ENCODE measurements at regions not wholly inside any gene's neighbourhood (a gene's known extent, or its start where the extent isn't known, plus 50 kb on each side); places are given as distances from the start of the nearest gene placed in this dataset.

GRCh38 chr14:98022541-98023520 is 1225.6 kb downstream of the VRK1 start:
- H3K27ac ChIP-seq: no peak overlapping the region
- H4K20me1 ChIP-seq (ENCODE audit: insufficient read depth): no peaks in the 10 kb centered on the region
- H3K4me2 ChIP-seq (ENCODE audit: unreplicated experiment): no peak overlapping the region
- H3K9me2 ChIP-seq (ENCODE audit: insufficient read depth): no peaks in the 10 kb centered on the region
- no peaks in the 10 kb centered on the region for H3K27me3 ChIP-seq (replicated peaks; ENCODE audit: insufficient read depth)
- H3K4me3 ChIP-seq: no peak overlapping the region
- 30 to 34% methylated on average over 11 of the region's 11 CpGs for WGBS, 2 experiments (ENCODE audit: low coverage in 1 of 2, low lambda C conversion rate in 2 of 2, missing lambda C conversion rate in 2 of 2)
- no peak for DNase-seq
- TF ChIP-seq EZH2 (IDR thresholded peaks at IDR 0.05; ENCODE audit: insufficient read depth, poor library complexity, severe bottlenecking) (no peak), EZH2phosphoT487 (IDR thresholded peaks at IDR 0.05; ENCODE audit: insufficient read depth, low read depth) (no peak)
- no peaks in the 10 kb centered on the region for H3K9me3 ChIP-seq (ENCODE audit: low read depth)
- H3K79me2 ChIP-seq (ENCODE audit: insufficient read depth): no peaks in the 10 kb centered on the region
- H3F3A ChIP-seq (ENCODE audit: insufficient read depth): no peaks in the 10 kb centered on the region
- H3K36me3 ChIP-seq (ENCODE audit: low read depth): no peaks in the 10 kb centered on the region
- in situ Hi-C loops (cut with MboI): no loop called here
- no peaks in the 10 kb centered on the region for H3K4me1 ChIP-seq (ENCODE audit: insufficient read depth)
- no peak overlapping the region for H3K9ac ChIP-seq
- no peak overlapping the region for H2AFZ ChIP-seq

GRCh38 chr14:98028162-98028561 is 1231.0 kb downstream of the VRK1 start:
- Histone ChIP-seq H3K27me3 (replicated peaks; ENCODE audit: insufficient read depth) (no peaks in the 10 kb centered on the region), H3K27ac (no peak overlapping the region), H2AFZ (no peak overlapping the region), H3K4me2 (ENCODE audit: unreplicated experiment) (no peak overlapping the region), H3K4me3 (no peak overlapping the region), H3K4me1 (ENCODE audit: insufficient read depth) (no peaks in the 10 kb centered on the region), H3K9me2 (ENCODE audit: insufficient read depth) (no peaks in the 10 kb centered on the region), H3F3A (ENCODE audit: insufficient read depth) (no peaks in the 10 kb centered on the region), H4K20me1 (ENCODE audit: insufficient read depth) (no peaks in the 10 kb centered on the region), H3K9me3 (ENCODE audit: low read depth) (no peaks in the 10 kb centered on the region), H3K36me3 (ENCODE audit: low read depth) (no peaks in the 10 kb centered on the region), H3K9ac (no peak overlapping the region), H3K79me2 (ENCODE audit: insufficient read depth) (no peaks in the 10 kb centered on the region)
- TF ChIP-seq EZH2phosphoT487 (IDR thresholded peaks at IDR 0.05; ENCODE audit: insufficient read depth, low read depth): no peak
- no peak for TF ChIP-seq EZH2 (IDR thresholded peaks at IDR 0.05; ENCODE audit: insufficient read depth, poor library complexity, severe bottlenecking)
- in situ Hi-C loops (cut with MboI): no loop called here
- DNase-seq: no peak
- 43 to 56% methylated on average over 6 of the region's 6 CpGs for WGBS, 2 experiments (ENCODE audit: low coverage in 1 of 2, low lambda C conversion rate in 2 of 2, missing lambda C conversion rate in 2 of 2)

GRCh38 chr14:98035396-98035795 is 1236.6 kb downstream of the BCL11B start:
- DNase-seq: no peak
- no peaks in the 10 kb centered on the region for H4K20me1 ChIP-seq (ENCODE audit: insufficient read depth)
- no peak overlapping the region for H2AFZ ChIP-seq
- no peaks in the 10 kb centered on the region for H3K79me2 ChIP-seq (ENCODE audit: insufficient read depth)
- 0 to 3% methylated on average over 4 of the region's 4 CpGs for WGBS, 2 experiments (ENCODE audit: low coverage in 1 of 2, low lambda C conversion rate in 2 of 2, missing lambda C conversion rate in 2 of 2)
- H3K4me2 ChIP-seq (ENCODE audit: unreplicated experiment): no peak overlapping the region
- no peaks in the 10 kb centered on the region for H3K9me3 ChIP-seq (ENCODE audit: low read depth)
- TF ChIP-seq EZH2phosphoT487 (IDR thresholded peaks at IDR 0.05; ENCODE audit: insufficient read depth, low read depth) (no peak), EZH2 (IDR thresholded peaks at IDR 0.05; ENCODE audit: insufficient read depth, poor library complexity, severe bottlenecking) (no peak)
- no peaks in the 10 kb centered on the region for H3K9me2 ChIP-seq (ENCODE audit: insufficient read depth)
- no peaks in the 10 kb centered on the region for H3F3A ChIP-seq (ENCODE audit: insufficient read depth)
- no peaks in the 10 kb centered on the region for H3K4me1 ChIP-seq (ENCODE audit: insufficient read depth)
- H3K27ac ChIP-seq: no peak overlapping the region
- no peak overlapping the region for H3K4me3 ChIP-seq
- no peaks in the 10 kb centered on the region for H3K27me3 ChIP-seq (replicated peaks; ENCODE audit: insufficient read depth)
- no peak overlapping the region for H3K9ac ChIP-seq
- in situ Hi-C loops (cut with MboI): no loop called here
- no peaks in the 10 kb centered on the region for H3K36me3 ChIP-seq (ENCODE audit: low read depth)

GRCh38 chr14:98037831-98038230 is 1234.2 kb downstream of the BCL11B start:
- no peaks in the 10 kb centered on the region for H3K9me2 ChIP-seq (ENCODE audit: insufficient read depth)
- H3K79me2 ChIP-seq (ENCODE audit: insufficient read depth): no peaks in the 10 kb centered on the region
- no peak for DNase-seq
- TF ChIP-seq EZH2phosphoT487 (IDR thresholded peaks at IDR 0.05; ENCODE audit: insufficient read depth, low read depth): no peak
- no peak for TF ChIP-seq EZH2 (IDR thresholded peaks at IDR 0.05; ENCODE audit: insufficient read depth, poor library complexity, severe bottlenecking)
- no peaks in the 10 kb centered on the region for H4K20me1 ChIP-seq (ENCODE audit: insufficient read depth)
- no peaks in the 10 kb centered on the region for H3K27me3 ChIP-seq (replicated peaks; ENCODE audit: insufficient read depth)
- WGBS, 2 experiments (ENCODE audit: low coverage in 1 of 2, low lambda C conversion rate in 2 of 2, missing lambda C conversion rate in 2 of 2): 37 to 42% methylated on average over 7 of the region's 7 CpGs
- H3K9ac ChIP-seq: no peak overlapping the region
- no peak overlapping the region for H3K4me3 ChIP-seq
- no peak overlapping the region for H2AFZ ChIP-seq
- H3K27ac ChIP-seq: no peak overlapping the region
- H3F3A ChIP-seq (ENCODE audit: insufficient read depth): no peaks in the 10 kb centered on the region
- no peak overlapping the region for H3K4me2 ChIP-seq (ENCODE audit: unreplicated experiment)
- H3K36me3 ChIP-seq (ENCODE audit: low read depth): no peaks in the 10 kb centered on the region
- no peaks in the 10 kb centered on the region for H3K9me3 ChIP-seq (ENCODE audit: low read depth)
- in situ Hi-C loops (cut with MboI): no loop called here
- H3K4me1 ChIP-seq (ENCODE audit: insufficient read depth): no peaks in the 10 kb centered on the region

Data from GM23248 (cell line).